Endothelial cell of umbilical vein (primary cell): ENCODE measurements at regions not wholly inside any gene's neighbourhood (a gene's known extent, or its start where the extent isn't known, plus 50 kb on each side); places are given as distances from the start of the nearest gene placed in this dataset.
"Not testable (repeated sequence)": the region's sequence is repeated elsewhere in the genome, so short reads cannot be mapped to it uniquely, and the experiment has no call there.

Experiments used
- BruUV-seq: library from RNA; stranded (reverse); fragments of 400-500 nt; replicated peaks from 2 replicates; lab custom pipeline; 2021; lab: Mats Ljungman, UMichigan
- CTCF ChIA-PET: fragments of 300-600, 350-600 bp; sonication (Branson Sonifier 250); formaldehyde crosslinking; loops from one replicate; lab custom pipeline; 2021; ENCODE audit warnings: antibody characterized with exemption, inconsistent platforms; lab: Charles Lee
- POLR2A ChIA-PET: fragments of 300-600, 350-600 bp; sonication (Branson Sonifier 250); formaldehyde crosslinking; loops from one replicate; lab custom pipeline; 2021; ENCODE audit warnings: antibody characterized with exemption, inconsistent platforms; lab: Charles Lee
- DNase-seq: peaks from one replicate; pipeline ENCODE4 v3.0.0-alpha.2; 2011; ENCODE audit warnings: low read depth, low spot score
- FAIRE-seq: peaks from 2 replicates; lab custom pipeline; 2011; peaks lifted over from hg19 to GRCh38; lab: Jason Lieb, UNC
- H2AFZ ChIP-seq: 2 replicates; pipeline ENCODE4 v1.6.0; 2012; ENCODE audit warnings: low read depth, low read length, control low read depth, inconsistent platforms
- H3K27ac ChIP-seq: 2 replicates; pipeline ENCODE4 v1.5.1; 2011; ENCODE audit warnings: low read depth, mild to moderate bottlenecking, control low read depth, low read length, moderate library complexity; ENCODE audit not compliant: insufficient read depth
- H3K27me3 ChIP-seq, 2 experiments: 2 replicates each; pipeline versions ENCODE4 v1.6.0 to v1.6.1; 2011; ENCODE audit warnings: low read length in 2 of 2, mixed read lengths in 1 of 2; ENCODE audit not compliant: control insufficient read depth in 2 of 2, insufficient read depth in 2 of 2
- H3K36me3 ChIP-seq, 2 experiments: 2 replicates in 1 of 2; 3 replicates in 1 of 2; pipeline ENCODE4 v1.5.1; 2011; ENCODE audit warnings: low read length in 2 of 2, mild to moderate bottlenecking in 1 of 2, moderate library complexity in 1 of 2; ENCODE audit not compliant: control insufficient read depth in 2 of 2, insufficient read depth in 2 of 2; ENCODE audit errors: extremely low read depth in 1 of 2
- H3K4me1 ChIP-seq: 3 replicates; pipeline ENCODE4 v1.5.1; 2011; ENCODE audit warnings: mild to moderate bottlenecking, low read length; ENCODE audit not compliant: control insufficient read depth, insufficient read depth; ENCODE audit errors: extremely low read depth
- H3K4me2 ChIP-seq: 2 replicates; pipeline ENCODE4 v1.6.1; 2011; ENCODE audit warnings: low read length, control low read depth, mixed read lengths; ENCODE audit not compliant: insufficient read depth
- H3K4me3 ChIP-seq, 3 experiments: fragments of 200-600 bp in 1 of 3; sonication (generic), shearing (Covaris generic) in 1 of 3; replicated peaks in 1 of 3; 2 replicates each; pipeline ENCODE4 v1.5.1; 2011 to 2016; ENCODE audit warnings: control low read depth in 3 of 3, low read length in 3 of 3, mild to moderate bottlenecking in 2 of 3, inconsistent platforms in 1 of 3, low read depth in 1 of 3, moderate library complexity in 1 of 3; ENCODE audit not compliant: insufficient read depth in 1 of 3
- H3K79me2 ChIP-seq: 2 replicates; pipeline ENCODE4 v1.6.0; 2012; ENCODE audit warnings: low read length, inconsistent platforms; ENCODE audit not compliant: control insufficient read depth, insufficient read depth
- H3K9ac ChIP-seq: replicated peaks from 2 replicates; pipeline ENCODE3; 2011; ENCODE audit warnings: low read length, control low read depth; ENCODE audit not compliant: insufficient read depth; ENCODE audit errors: extremely low read depth
- H3K9me1 ChIP-seq: replicated peaks from 3 replicates; pipeline ENCODE4 v1.6.0; 2011; ENCODE audit warnings: mild to moderate bottlenecking, low read length; ENCODE audit not compliant: control insufficient read depth, insufficient read depth; ENCODE audit errors: extremely low read depth
- H3K9me3 ChIP-seq: replicated peaks from 2 replicates; pipeline ENCODE4 v1.5.1; 2012; ENCODE audit warnings: low read length, inconsistent platforms; ENCODE audit not compliant: control insufficient read depth, insufficient read depth
- H4K20me1 ChIP-seq: replicated peaks from 2 replicates; pipeline ENCODE3; 2011; ENCODE audit warnings: mild to moderate bottlenecking, low read length; ENCODE audit not compliant: control insufficient read depth, insufficient read depth; ENCODE audit errors: extremely low read depth
- dilution Hi-C: fragments of 300-500 bp; cut with MboI; formaldehyde crosslinking; loops from one replicate; pipeline ENCODE4 v1.15.0; 2019; ENCODE audit warnings: low sequenced_read_pairs; ENCODE audit not compliant: extremely low pct_ligation_motif_present
- intact Hi-C: fragments of 100-400 bp; cut with micrococcal nuclease; formaldehyde crosslinking; loops from one replicate; pipeline ENCODE4 v1.10.0; 2022
- TF ChIP-seq, protein P1 (sequence below): IDR thresholded peaks from 2 replicates; pipeline ENCODE4 v1.6.1; 2011; ENCODE audit not compliant: insufficient read depth, insufficient read length

- H3K27me3 ChIP-seq, H3K4me3 ChIP-seq, dilution Hi-C loops, H3K4me1 ChIP-seq, DNase-seq, H3K9me3 ChIP-seq, H2AFZ ChIP-seq, H3K4me2 ChIP-seq, BruUV-seq, H3K36me3 ChIP-seq, H3K9me1 ChIP-seq, H3K9ac ChIP-seq, POLR2A ChIA-PET, H4K20me1 ChIP-seq, intact Hi-C loops, H3K79me2 ChIP-seq, H3K27ac ChIP-seq, FAIRE-seq: not testable (repeated sequence)
- CTCF ChIA-PET = interaction anchor here (0.6 kb wide), 1 partner anchor 518 kb away, joined by 3 read pairs; no protein-coding TSS in a partner anchor
Measured at GRCh38 chr4:13700858-13701140, 73.3 kb upstream of the BOD1L1 start.

- Histone ChIP-seq H3K9ac (no peak overlapping the region), H3K27ac (no peak overlapping the region), H3K9me1 (no peaks in the 10 kb centered on the region), H3K36me3 (no peaks in the 10 kb centered on the region), H3K27me3 (no peaks in the 10 kb centered on the region), H3K4me1 (no peaks in the 10 kb centered on the region), H3K79me2 (no peaks in the 10 kb centered on the region), H3K4me3 (no peak overlapping the region), H4K20me1 (no peaks in the 10 kb centered on the region), H3K4me2 (no peak overlapping the region), H3K9me3 (no peaks in the 10 kb centered on the region), H2AFZ (no peak overlapping the region)
- dilution Hi-C loops = no loop called here
- intact Hi-C loops = no loop called here
- POLR2A ChIA-PET = no interaction called here
- TF ChIP-seq, protein P1, sequence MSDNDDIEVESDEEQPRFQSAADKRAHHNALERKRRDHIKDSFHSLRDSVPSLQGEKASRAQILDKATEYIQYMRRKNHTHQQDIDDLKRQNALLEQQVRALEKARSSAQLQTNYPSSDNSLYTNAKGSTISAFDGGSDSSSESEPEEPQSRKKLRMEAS = no peak
- CTCF ChIA-PET = no interaction called here
- BruUV-seq = no TSS peak
- no peak for DNase-seq
- FAIRE-seq = no peak
Measured at GRCh38 chr4:13701937-13702446, 74.5 kb upstream of the BOD1L1 start.
